Muscle of arm (tissue), 1 donor: ENCODE measurements at regions not wholly inside any gene's neighbourhood (a gene's known extent, or its start where the extent isn't known, plus 50 kb on each side); places are given as distances from the start of the nearest gene placed in this dataset.
A peak's percentile ranks its signal among the peaks of the same experiment; 100 is the strongest.
"Not testable (repeated sequence)": the region's sequence is repeated elsewhere in the genome, so short reads cannot be mapped to it uniquely, and the experiment has no call there.

Source experiments
- DNase-seq: peaks from one replicate; pipeline ENCODE4 v3.0.0-alpha.2; 2013

DNA sequence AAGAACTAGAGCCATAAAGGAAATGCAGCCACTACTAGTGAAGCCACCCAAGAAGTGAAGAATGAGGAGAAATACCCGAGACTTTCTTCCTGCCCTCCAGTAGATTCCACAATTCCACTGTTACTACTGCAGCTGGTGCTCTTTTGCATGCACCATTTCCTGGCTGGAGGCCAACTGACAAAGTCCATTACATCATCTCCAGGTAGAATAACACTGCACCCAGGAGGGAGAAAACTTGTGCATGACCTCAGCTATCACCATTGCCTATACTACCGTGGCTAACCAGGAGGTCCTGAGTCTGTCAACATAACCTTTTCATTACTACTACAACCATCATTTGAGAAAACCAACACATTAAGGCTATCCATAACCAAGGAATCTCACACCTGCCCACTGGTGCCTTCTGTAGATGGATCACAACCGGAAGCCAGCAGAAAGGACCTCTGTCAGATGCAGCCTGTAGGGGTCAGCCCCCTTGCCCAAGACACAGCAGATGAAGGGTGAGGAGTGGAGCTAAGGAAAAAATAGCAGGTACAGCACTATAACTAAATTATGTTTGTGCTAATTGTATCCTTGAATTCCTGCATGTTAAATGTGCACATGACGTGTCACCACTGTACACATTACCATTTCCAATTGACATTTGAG is 200.8 kb upstream of the C2CD4B start:
- DNase-seq, result no peak

- DNase-seq, result no peak
These were observed 204.4 kb upstream of the C2CD4B start for GRCh38 chr15:62369454-62369853.

- not testable (repeated sequence) for DNase-seq
These were observed 206.6 kb upstream of the C2CD4B start for GRCh38 chr15:62371683-62372082.

DNA sequence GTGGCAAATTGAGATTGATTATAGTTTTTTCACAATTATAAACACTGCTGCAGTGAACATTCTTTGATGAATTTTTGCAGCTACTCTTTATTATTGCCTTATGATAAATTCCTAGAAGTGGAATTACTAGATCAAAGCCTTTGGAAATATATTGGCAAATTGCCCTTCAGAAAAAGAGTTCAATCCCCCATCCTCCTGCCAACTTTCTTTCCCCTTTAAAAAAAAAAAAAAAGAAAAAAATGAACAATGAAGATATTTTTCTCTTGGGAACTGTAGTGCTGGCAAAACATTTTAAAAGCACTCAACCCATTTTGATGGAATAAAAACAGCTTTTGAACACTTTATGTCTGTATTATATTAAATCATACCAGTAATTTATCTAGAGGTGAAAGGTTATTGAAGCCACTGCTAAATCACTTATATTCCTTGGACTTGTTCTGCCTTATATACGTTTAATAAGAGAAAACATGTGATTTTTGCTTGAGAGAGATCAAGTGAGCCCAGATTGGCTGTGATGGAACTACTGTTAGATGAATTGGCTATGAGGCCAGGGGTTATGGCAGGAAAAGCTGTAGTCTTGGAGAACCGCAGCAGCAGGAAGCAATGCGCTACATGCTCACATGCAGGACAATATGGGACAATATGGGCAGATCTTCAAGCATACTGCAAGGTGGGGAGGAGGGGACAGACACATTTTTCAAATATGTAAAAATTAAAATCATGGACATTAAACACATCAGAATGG is 212.8 kb upstream of the C2CD4B start:
- DNase-seq, result peak; percentile 8

DNA sequence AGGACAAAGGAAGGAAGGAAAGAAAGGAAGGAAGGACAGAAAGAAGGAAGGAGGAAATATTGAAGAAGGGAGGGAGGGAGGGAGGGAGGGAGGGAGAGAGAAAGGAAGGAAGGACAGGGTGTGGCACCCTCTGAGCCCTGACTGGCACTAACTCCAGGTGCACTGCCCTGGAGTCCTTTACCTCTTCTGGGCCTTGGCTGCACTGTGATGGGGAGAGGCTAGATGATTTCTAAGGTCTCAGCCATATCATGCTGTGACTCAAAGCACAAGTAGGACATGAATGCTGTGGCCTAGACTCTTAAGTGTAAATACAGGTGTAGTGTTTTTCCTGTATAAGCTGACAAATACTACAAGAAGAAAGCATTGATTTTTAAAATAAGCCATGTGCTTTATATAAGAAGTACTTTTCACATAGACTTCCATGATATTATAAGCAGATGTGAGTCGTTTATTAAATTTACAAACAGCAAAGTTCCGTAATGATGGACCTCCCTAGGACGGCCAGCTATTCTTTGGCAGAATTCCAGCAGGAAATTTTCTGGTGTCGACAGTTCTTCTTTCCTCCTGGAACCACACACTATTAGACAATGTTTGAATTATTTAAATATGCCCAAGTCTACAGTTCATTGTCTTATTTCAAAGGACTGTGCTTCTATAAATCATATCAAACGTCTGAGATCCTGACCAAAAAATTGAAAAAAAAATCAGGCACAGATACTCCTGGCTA is 213.8 kb upstream of the C2CD4B start:
- peak; percentile 62 for DNase-seq

- DNase-seq, result peak; percentile 29
These were observed 214.9 kb upstream of the C2CD4B start for GRCh38 chr15:62380011-62380410.

DNA sequence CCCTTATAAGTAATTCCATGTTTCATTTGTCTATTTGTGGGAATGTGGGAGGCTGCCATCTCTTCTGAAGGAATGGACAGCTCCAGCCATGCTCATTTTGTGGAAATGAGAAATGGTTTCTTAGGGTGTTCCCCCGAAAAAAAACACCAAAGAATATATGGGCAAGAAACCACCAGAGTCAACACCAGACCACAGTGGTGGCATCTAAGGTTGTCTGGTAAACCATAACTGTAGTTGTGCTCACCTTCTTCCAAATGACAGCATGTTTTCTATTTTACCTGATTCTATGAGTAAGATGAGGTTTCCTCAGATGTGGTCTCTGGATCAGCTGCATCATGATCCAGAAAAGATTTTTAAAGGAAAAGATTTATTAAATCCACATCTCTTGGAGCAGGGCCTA is 217.0 kb upstream of the C2CD4B start:
- DNase-seq, result no peak

GRCh38 chr15:62389885-62390790 is 225.1 kb upstream of the C2CD4B start, which contains the start of gene TLN2:
TSS of gene TLN2 (plus strand) at chr15:62390550.
- peak; percentile 82 for DNase-seq

GRCh38 chr15:62390791-62391640 is 225.9 kb upstream of the C2CD4B start:
- DNase-seq, result peak; percentile 48

- DNase-seq, result peak; percentile 51
These were observed 226.7 kb upstream of the C2CD4B start for GRCh38 chr15:62391641-62392262.

GRCh38 chr15:62392376-62392775 is 227.3 kb upstream of the C2CD4B start:
- DNase-seq, result no peak

- no peak for DNase-seq
These were observed 228.1 kb upstream of the C2CD4B start for GRCh38 chr15:62393196-62393595.

DNA sequence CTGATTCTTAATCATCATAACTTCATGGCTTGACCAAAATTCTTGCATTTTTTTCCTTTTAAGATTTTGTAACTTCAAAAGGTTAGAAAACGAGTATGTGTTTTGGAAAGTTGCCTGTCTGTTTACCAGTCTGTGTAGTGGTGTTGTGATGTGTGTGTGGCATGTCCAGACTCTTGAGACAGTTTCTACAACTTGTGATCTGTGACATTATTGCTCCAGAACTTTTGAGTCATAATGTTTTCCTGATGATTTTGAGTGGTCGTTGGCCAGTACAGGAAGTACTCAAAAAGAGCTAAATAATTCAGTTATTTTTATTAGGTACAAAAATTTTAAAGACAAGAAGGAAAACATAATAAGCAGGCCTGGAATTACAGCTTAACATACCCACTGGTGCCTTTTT is 229.0 kb upstream of the C2CD4B start:
- DNase-seq, result no peak

DNA sequence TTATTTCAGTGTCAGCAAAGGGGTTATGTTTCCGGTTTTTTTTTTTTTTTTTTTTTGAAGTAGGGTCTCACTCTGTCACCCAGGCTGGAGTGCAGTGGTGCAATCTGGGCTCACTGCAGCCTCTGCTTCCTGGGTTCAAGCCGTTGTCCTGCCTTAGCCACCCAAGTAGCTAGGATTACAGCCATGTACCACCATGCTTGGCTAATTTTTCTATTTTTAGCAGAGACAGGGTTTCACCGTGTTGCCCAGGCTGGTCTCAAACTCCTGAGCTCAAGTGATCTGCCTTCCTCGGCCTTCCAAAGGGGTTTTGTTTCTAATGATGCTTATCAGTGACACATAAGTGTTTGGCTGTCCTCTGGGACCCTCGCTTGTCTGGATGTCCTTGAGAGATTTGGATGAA is 235.7 kb upstream of the C2CD4B start:
- no peak for DNase-seq

DNA sequence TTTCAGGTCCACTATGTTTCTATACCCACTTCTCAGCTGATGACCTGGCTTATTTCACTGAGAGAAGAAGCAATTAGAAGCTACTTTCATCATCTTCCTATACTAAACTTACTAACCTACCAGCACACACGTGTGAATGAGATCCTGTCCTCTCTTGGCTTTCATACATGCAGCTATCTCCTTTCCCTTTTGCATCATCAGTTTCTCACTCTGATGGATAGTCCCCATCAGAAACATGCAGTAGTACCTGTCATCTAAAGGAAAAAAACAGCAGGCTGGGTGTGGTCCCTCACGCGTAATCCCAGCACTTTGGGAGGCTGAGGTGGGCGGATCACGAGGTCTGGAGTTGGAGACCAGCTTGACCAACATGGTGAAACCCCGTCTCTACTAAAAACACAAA is 237.6 kb upstream of the C2CD4B start:
- DNase-seq, result no peak

- DNase-seq, result no peak
These were observed 238.2 kb upstream of the C2CD4B start for GRCh38 chr15:62403164-62403809.

DNA sequence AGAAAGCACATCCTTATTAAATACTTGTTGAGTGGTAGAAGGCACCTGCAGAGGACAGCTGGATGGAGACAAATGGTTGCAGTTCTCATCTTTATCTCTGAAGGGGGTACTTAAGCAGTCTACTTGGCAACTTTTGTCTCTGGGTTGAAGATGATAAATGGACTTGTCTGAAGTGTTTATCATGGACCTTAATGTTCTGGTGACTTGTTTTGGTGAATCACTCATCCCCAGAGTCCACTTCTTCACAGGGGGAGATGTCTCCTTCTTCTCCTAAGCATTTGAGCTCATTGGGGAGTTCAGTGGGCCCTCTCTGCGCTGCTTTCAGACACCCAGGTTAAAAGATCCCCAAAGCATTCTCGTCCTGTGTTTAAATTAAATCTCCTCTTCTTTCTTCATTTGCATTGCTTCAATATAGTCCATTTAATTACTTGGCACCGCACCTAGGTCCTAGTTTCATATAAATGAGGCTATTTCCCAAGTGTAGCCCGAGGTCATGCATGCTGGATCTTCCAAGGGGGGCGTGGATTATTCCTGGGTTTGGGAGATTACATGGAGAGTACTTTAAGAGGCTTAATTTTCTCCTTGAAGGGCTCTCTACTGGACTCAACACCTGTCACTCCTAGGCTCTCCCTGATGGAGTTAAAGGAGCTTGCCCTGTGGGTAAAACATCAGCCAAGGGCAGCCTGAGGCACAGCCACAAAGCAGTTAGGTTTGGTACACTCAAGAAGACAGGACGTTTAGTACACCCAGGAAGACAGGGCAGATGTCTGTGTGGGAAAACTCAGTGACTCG is 239.3 kb upstream of the C2CD4B start:
- no peak for DNase-seq

DNA sequence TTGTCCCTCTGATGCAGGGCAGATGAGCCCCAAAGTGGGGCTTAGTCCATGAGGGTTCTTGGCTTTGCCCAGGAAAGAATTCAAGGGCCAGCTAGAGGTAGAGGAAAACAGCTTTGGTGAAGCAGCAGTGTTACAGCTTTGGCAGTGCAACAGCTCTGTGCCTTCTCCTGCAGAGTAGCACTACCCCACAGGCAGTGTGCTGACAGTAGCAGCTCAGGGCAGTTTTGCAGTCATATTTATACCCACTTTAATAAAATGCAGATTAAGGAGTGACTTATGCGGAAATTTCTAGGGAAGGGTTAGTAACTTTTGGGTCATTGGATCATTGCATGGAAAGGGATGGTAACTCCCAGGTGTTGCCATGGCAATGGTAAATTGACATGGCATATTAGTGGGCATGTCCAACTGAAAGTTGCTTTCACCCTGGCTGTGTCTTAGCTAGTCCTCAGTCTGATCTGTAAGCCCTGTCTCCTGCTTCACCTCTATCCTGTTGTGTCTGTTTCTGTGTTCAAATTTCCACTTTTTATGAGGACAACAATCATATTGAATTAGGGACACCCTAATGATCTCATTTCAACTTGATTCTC is 241.3 kb upstream of the C2CD4B start:
- DNase-seq, result no peak

DNA sequence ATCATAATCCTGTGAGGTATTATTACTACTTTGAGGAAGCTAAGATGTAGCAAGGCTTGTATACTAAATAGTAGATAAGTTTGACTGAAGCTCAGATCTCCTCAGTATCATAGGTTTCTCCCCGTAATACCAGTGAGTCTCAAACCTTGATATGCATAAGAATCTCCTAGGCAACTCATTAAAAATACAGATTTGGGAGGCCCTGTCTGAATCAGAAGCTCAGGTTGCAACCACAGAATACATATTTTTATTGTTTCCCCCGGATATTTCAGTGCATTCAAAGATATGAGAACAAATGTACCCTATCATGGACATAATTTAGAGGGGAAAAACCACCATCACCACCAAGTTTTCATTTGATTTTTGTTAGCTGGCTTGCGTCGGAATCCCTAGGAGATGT is 242.1 kb upstream of the C2CD4B start:
- DNase-seq, result no peak
